PC-3 (cell line): ENCODE measurements at regions not wholly inside any gene's neighbourhood (a gene's known extent, or its start where the extent isn't known, plus 50 kb on each side); places are given as distances from the start of the nearest gene placed in this dataset.

Experiments
- ATAC-seq: fragments of 200-7000 bp; cut with Tn5 transposase; 2 replicates; pipeline ENCODE4 v1.9.1; 2020; ENCODE audit warnings: mild to moderate bottlenecking, moderate library complexity
- BruUV-seq: library from RNA; stranded (reverse); fragments of 400-500 nt; replicated peaks from 2 replicates; lab custom pipeline; 2021; lab: Mats Ljungman, UMichigan
- CTCF ChIA-PET: fragments of 300-600 bp; sonication (Branson Sonifier 250); formaldehyde crosslinking; loops from one replicate; lab custom pipeline; 2022; ENCODE audit warnings: antibody characterized with exemption; lab: Charles Lee
- POLR2A ChIA-PET: fragments of 300-600 bp; sonication (Branson Sonifier 250); formaldehyde crosslinking; loops from one replicate; lab custom pipeline; 2022; ENCODE audit warnings: antibody characterized with exemption; ENCODE audit not compliant: unreplicated experiment; lab: Charles Lee
- DNase-seq: peaks from one replicate; pipeline ENCODE4 v3.0.0-alpha.2; 2015
- H2AFZ ChIP-seq: fragments of 300-600 bp; sonication (generic); 2 replicates; pipeline ENCODE4 v1.6.0; 2016; ENCODE audit warnings: antibody characterized with exemption, low read length
- H3F3A ChIP-seq: fragments of 300-600 bp; sonication (generic); one replicate; pipeline ENCODE4 v1.6.0; 2017; ENCODE audit warnings: antibody characterized with exemption, low read length, control low read depth, mild to moderate bottlenecking; ENCODE audit not compliant: unreplicated experiment
- H3K27ac ChIP-seq: fragments of 300-600 bp; sonication (generic); 2 replicates; pipeline ENCODE4 v1.5.1; 2016; ENCODE audit warnings: mild to moderate bottlenecking, low read length
- H3K27me3 ChIP-seq: fragments of 300-600 bp; sonication (generic); 2 replicates; pipeline ENCODE4 v1.6.1; 2016; ENCODE audit warnings: low read length, mixed read lengths
- H3K36me3 ChIP-seq: fragments of 300-600 bp; sonication (generic); 2 replicates; pipeline ENCODE4 v1.6.1; 2016; ENCODE audit warnings: low read depth, mixed run types, low read length, mixed read lengths
- H3K4me1 ChIP-seq: fragments of 300-600 bp; sonication (generic); 2 replicates; pipeline ENCODE4 v1.5.1; 2016; ENCODE audit warnings: low read length; ENCODE audit not compliant: insufficient read depth
- H3K4me2 ChIP-seq: fragments of 300-600 bp; sonication (generic); 2 replicates; pipeline ENCODE4 v1.6.0; 2016; ENCODE audit warnings: low read length
- H3K4me3 ChIP-seq: fragments of 300-600 bp; sonication (generic); 2 replicates; pipeline ENCODE4 v1.5.1; 2016; ENCODE audit warnings: mild to moderate bottlenecking, low read length, mixed read lengths
- H3K79me2 ChIP-seq: fragments of 300-600 bp; sonication (generic); 2 replicates; pipeline ENCODE4 v1.6.1; 2017; ENCODE audit warnings: low read length, mixed read lengths
- H3K9ac ChIP-seq: fragments of 300-600 bp; sonication (generic); 2 replicates; pipeline ENCODE4 v1.6.0; 2016; ENCODE audit warnings: mild to moderate bottlenecking, low read length
- H3K9me2 ChIP-seq: fragments of 300-600 bp; sonication (generic); replicated peaks from 2 replicates; pipeline ENCODE4 v1.6.1; 2016; ENCODE audit warnings: mixed run types, low read length, mixed read lengths
- H3K9me3 ChIP-seq: fragments of 300-600 bp; sonication (generic); 2 replicates; pipeline ENCODE4 v1.6.1; 2016; ENCODE audit warnings: low read length, mixed read lengths
- H4K20me1 ChIP-seq: fragments of 300-600 bp; sonication (generic); 2 replicates; pipeline ENCODE4 v1.6.1; 2016; ENCODE audit warnings: low read length, mixed read lengths
- EZH2 ChIP-seq: fragments of 300-600 bp; sonication (generic); IDR thresholded peaks from one replicate; pipeline ENCODE4 v1.6.1; 2017; ENCODE audit warnings: antibody characterized with exemption, mild to moderate bottlenecking, low read length; ENCODE audit not compliant: unreplicated experiment
- EZH2phosphoT487 ChIP-seq: fragments of 300-600 bp; sonication (generic); IDR thresholded peaks from 2 replicates; pipeline ENCODE4 v1.6.1; 2018; ENCODE audit warnings: mild to moderate bottlenecking, antibody characterized with exemption, low read length, borderline replicate concordance
- intact Hi-C: fragments of 100-400 bp; cut with micrococcal nuclease; formaldehyde crosslinking; loops from 2 replicates; pipeline ENCODE4 v1.9.0; 2023
- TF ChIP-seq, protein P1 (sequence below): fragments of 300-600 bp; sonication (generic); conservative IDR thresholded peaks from 2 replicates; pipeline ENCODE4 v1.5.1; 2017; ENCODE audit warnings: antibody characterized with exemption, low read depth, mild to moderate bottlenecking, low read length

DNA sequence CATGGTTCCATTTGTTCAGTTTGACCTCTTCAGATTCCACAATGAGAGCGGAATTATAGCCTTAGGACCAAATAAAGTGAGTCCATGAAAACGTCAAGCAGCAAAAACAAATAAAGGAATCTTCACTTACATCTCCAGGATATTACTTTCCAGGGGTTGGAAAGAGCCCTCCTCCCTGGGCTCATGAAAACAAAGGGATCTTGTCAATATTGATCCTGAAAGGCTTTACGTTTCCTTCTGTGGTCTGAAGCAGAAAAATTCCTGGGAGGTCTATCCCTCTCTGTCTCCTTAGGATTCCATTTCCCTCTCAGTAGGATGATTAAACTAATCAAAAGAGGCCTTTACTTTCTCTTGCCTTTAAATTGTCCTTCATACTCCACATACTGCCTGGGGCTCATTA lies 293.5 kb downstream of the GPAM start:
- H4K20me1 ChIP-seq, result no peaks in the 10 kb centered on the region
- no peaks in the 10 kb centered on the region for H3K27me3 ChIP-seq
- POLR2A ChIA-PET, result no interaction called here
- no peaks in the 10 kb centered on the region for H3K4me1 ChIP-seq
- no peaks in the 10 kb centered on the region for H3K36me3 ChIP-seq
- ATAC-seq, result no peak
- H3K4me3 ChIP-seq, result no peak overlapping the region
- intact Hi-C loops, result no loop called here
- no peak overlapping the region for H3K4me2 ChIP-seq
- H3K9me2 ChIP-seq, result no peaks in the 10 kb centered on the region
- no peaks in the 10 kb centered on the region for H3K79me2 ChIP-seq
- H2AFZ ChIP-seq, result no peak overlapping the region
- H3K27ac ChIP-seq, result no peak overlapping the region
- CTCF ChIA-PET, result no interaction called here
- no peak overlapping the region for H3K9ac ChIP-seq
- no peaks in the 10 kb centered on the region for H3F3A ChIP-seq
- BruUV-seq, result no TSS peak
- no peak for TF ChIP-seq EZH2
- TF ChIP-seq, protein P1, sequence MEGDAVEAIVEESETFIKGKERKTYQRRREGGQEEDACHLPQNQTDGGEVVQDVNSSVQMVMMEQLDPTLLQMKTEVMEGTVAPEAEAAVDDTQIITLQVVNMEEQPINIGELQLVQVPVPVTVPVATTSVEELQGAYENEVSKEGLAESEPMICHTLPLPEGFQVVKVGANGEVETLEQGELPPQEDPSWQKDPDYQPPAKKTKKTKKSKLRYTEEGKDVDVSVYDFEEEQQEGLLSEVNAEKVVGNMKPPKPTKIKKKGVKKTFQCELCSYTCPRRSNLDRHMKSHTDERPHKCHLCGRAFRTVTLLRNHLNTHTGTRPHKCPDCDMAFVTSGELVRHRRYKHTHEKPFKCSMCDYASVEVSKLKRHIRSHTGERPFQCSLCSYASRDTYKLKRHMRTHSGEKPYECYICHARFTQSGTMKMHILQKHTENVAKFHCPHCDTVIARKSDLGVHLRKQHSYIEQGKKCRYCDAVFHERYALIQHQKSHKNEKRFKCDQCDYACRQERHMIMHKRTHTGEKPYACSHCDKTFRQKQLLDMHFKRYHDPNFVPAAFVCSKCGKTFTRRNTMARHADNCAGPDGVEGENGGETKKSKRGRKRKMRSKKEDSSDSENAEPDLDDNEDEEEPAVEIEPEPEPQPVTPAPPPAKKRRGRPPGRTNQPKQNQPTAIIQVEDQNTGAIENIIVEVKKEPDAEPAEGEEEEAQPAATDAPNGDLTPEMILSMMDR, result no peak
- no peak for TF ChIP-seq EZH2phosphoT487
- no peak for DNase-seq
- no peaks in the 10 kb centered on the region for H3K9me3 ChIP-seq

DNA sequence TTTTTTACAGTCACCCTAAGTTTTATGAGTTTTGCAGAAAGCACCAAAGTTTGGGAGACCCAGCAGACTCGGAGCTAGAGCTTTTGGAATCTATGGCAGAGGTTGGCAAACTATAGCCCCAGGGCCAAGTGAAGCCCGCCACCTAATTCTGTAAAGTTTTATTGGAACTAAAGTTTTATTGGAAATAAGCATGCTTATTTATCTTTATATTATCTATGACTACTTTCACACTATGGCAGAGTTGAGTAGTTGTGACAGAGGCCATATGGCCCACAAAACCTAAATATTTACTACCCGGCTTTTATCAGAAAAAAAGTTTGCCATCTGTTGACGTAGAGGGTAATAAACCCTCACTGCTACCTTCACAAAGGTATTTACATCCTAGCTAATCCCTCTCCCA lies 267.6 kb downstream of the GPAM start:
- no peak overlapping the region for H3K4me2 ChIP-seq
- H3K9ac ChIP-seq, result no peak overlapping the region
- BruUV-seq, result no TSS peak
- no peaks in the 10 kb centered on the region for H3K27me3 ChIP-seq
- no peaks in the 10 kb centered on the region for H3K79me2 ChIP-seq
- DNase-seq (no peak), ATAC-seq (no peak)
- H4K20me1 ChIP-seq, result no peaks in the 10 kb centered on the region
- H3K36me3 ChIP-seq, result no peaks in the 10 kb centered on the region
- no peaks in the 10 kb centered on the region for H3K9me3 ChIP-seq
- TF ChIP-seq, protein P1, result no peak
- TF ChIP-seq EZH2phosphoT487, result no peak
- no peak for TF ChIP-seq EZH2
- H3K9me2 ChIP-seq, result no peaks in the 10 kb centered on the region
- no peak overlapping the region for H2AFZ ChIP-seq
- H3F3A ChIP-seq, result no peaks in the 10 kb centered on the region
- H3K4me1 ChIP-seq, result no peaks in the 10 kb centered on the region
- no peak overlapping the region for H3K27ac ChIP-seq
- ChIA-PET CTCF (no interaction called here), POLR2A (no interaction called here)
- intact Hi-C loops, result no loop called here
- no peak overlapping the region for H3K4me3 ChIP-seq

DNA sequence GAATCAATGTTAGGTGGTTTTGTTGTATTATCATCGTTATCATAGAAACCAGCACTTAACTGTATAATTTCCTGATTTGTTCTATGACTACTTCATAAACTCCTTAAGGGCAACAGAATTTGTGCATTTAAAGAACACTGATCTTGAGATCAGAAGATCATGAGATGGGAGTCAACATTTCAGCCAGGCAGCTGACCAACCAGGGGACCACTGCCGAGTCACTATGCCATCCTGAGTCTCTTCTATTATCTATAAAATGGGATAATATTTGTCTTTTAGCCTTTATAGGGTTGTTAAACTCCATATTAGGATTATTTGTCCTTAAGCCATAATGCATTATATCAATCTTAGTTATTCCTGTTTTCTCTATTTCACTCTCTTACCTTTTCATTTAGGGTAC lies 261.7 kb downstream of the GPAM start:
- Histone ChIP-seq H3K9me2 (no peaks in the 10 kb centered on the region), H3K4me1 (no peaks in the 10 kb centered on the region), H3F3A (no peaks in the 10 kb centered on the region), H3K27ac (no peak overlapping the region), H3K4me3 (no peak overlapping the region), H3K79me2 (no peaks in the 10 kb centered on the region), H3K4me2 (no peak overlapping the region), H3K36me3 (no peaks in the 10 kb centered on the region), H3K9ac (no peak overlapping the region), H2AFZ (no peak overlapping the region), H4K20me1 (no peaks in the 10 kb centered on the region), H3K27me3 (no peaks in the 10 kb centered on the region), H3K9me3 (no peaks in the 10 kb centered on the region)
- TF ChIP-seq, protein P1, result no peak
- no peak for TF ChIP-seq EZH2
- no peak for TF ChIP-seq EZH2phosphoT487
- CTCF ChIA-PET, result no interaction called here
- BruUV-seq, result no TSS peak
- no peak for DNase-seq
- intact Hi-C loops, result no loop called here
- POLR2A ChIA-PET, result no interaction called here
- no peak for ATAC-seq
